ENCODE measurements at regions not wholly inside any gene's neighbourhood (a gene's known extent, or its start where the extent isn't known, plus 50 kb on each side); places are given as distances from the start of the nearest gene placed in this dataset.

GRCh38 chr4:175891851-175892250 is 79.8 kb upstream of the GPM6A start:
- TF ChIP-seq EZH2phosphoT487 (IDR thresholded peaks at IDR 0.05), result no peak
- peak; percentile 56 for TF ChIP-seq CTCF (IDR thresholded peaks at IDR 0.05)
